GM13976 (cell line): ENCODE measurements at regions not wholly inside any gene's neighbourhood (a gene's known extent, or its start where the extent isn't known, plus 50 kb on each side); places are given as distances from the start of the nearest gene placed in this dataset.

Experiments used
- DNase-seq: peaks from one replicate; pipeline ENCODE4 v3.0.0; 2012; ENCODE audit warnings: low spot score
- in situ Hi-C: fragments of 300-500 bp; cut with MboI; formaldehyde crosslinking; loops from one replicate; pipeline ENCODE4 v1.12.0; 2022; ENCODE audit warnings: low sequenced_read_pairs, mixed read lengths, inconsistent platforms; ENCODE audit not compliant: unreplicated experiment
- TF ChIP-seq, protein P1 (sequence below): IDR thresholded peaks from 2 replicates; pipeline ENCODE4 v1.5.1; 2012; ENCODE audit warnings: borderline replicate concordance, mild to moderate bottlenecking; ENCODE audit not compliant: insufficient read depth; ENCODE audit errors: extremely low read depth, missing control alignments, control extremely low read depth

- no peak for DNase-seq
- TF ChIP-seq, protein P1, sequence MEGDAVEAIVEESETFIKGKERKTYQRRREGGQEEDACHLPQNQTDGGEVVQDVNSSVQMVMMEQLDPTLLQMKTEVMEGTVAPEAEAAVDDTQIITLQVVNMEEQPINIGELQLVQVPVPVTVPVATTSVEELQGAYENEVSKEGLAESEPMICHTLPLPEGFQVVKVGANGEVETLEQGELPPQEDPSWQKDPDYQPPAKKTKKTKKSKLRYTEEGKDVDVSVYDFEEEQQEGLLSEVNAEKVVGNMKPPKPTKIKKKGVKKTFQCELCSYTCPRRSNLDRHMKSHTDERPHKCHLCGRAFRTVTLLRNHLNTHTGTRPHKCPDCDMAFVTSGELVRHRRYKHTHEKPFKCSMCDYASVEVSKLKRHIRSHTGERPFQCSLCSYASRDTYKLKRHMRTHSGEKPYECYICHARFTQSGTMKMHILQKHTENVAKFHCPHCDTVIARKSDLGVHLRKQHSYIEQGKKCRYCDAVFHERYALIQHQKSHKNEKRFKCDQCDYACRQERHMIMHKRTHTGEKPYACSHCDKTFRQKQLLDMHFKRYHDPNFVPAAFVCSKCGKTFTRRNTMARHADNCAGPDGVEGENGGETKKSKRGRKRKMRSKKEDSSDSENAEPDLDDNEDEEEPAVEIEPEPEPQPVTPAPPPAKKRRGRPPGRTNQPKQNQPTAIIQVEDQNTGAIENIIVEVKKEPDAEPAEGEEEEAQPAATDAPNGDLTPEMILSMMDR, result no peak
- in situ Hi-C loops, result no loop called here
These were observed 459.5 kb upstream of the CXADR start for GRCh38 chr21:17053321-17053720.

- no peak for DNase-seq
- TF ChIP-seq, protein P1, result no peak
- in situ Hi-C loops, result no loop called here
These were observed 452.9 kb upstream of the CXADR start for GRCh38 chr21:17059936-17060335.

- in situ Hi-C loops, result no loop called here
- TF ChIP-seq, protein P1, result no peak
- no peak for DNase-seq
These were observed 446.8 kb upstream of the CXADR start for GRCh38 chr21:17066006-17066405.

- in situ Hi-C loops, result no loop called here
- no peak for DNase-seq
- TF ChIP-seq, protein P1, result no peak
These were observed 441.8 kb upstream of the CXADR start for GRCh38 chr21:17071093-17071492.

- TF ChIP-seq, protein P1, result no peak
- no peak for DNase-seq
- in situ Hi-C loops, result no loop called here
These were observed 431.6 kb upstream of the CXADR start for GRCh38 chr21:17081193-17081592.

DNA sequence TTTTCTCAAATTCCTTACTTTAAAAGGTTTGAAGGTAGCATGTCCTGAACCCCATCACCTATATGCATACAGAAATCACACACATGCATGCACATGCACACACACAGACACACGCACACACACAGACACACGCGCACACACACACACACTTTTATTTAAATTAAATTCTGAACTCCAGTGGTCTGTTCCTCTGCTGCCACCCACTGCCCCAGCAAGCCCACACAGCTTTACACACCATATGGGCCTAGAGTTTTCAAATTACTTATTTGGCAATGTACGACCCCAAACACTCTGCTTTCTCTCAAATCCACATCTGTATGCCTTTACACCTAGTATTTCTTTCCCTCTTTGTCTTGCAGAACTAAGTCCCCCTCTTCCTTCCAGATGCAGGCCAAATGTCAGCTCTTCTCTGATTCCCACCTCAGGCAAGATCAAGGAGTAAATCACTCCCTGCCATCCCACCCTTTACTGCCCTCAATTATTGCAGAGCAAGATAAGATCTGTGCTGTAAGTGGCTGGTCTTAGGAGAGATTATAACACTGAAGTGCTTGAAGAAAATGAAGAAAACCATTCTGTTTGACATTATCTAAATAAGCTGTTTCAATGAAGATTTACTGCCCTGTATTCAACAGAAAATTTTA lies 429.9 kb upstream of the CXADR start:
- no peak for DNase-seq
- in situ Hi-C loops, result no loop called here
- TF ChIP-seq, protein P1, result no peak
